ENCODE measurements at regions not wholly inside any gene's neighbourhood (a gene's known extent, or its start where the extent isn't known, plus 50 kb on each side); places are given as distances from the start of the nearest gene placed in this dataset.

DNA sequence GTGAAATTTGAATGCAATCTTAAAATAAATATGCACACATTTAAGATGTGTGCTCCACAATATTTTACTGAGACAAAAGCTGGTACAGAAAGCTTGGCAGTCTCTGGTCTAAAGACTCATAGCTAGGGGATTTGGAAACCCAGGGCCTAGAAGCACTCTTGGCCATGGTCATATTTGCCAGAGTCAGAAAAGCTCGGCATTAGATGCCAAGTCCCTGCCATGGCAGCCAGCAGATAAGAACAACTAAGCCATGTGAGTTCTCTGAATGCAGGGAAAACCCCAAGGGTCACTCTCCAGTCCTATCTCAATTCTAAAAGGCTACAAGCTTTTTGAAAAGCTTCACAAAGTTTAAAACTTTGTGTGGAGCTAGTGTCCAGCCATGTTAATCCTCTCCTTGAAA lies 119.5 kb downstream of the FAM114A2 start:
- no peaks in the 10 kb centered on the region for H3K9me3 ChIP-seq
- no peak overlapping the region for H3K27ac ChIP-seq
- H3K36me3 ChIP-seq (ENCODE audit: low read depth, missing control alignments): no peaks in the 10 kb centered on the region
- DNase-seq: peak; percentile 18
- intact Hi-C loops (cut with DNase I; ENCODE audit: low total_unique reads): no loop called here
- TF ChIP-seq, protein P1, sequence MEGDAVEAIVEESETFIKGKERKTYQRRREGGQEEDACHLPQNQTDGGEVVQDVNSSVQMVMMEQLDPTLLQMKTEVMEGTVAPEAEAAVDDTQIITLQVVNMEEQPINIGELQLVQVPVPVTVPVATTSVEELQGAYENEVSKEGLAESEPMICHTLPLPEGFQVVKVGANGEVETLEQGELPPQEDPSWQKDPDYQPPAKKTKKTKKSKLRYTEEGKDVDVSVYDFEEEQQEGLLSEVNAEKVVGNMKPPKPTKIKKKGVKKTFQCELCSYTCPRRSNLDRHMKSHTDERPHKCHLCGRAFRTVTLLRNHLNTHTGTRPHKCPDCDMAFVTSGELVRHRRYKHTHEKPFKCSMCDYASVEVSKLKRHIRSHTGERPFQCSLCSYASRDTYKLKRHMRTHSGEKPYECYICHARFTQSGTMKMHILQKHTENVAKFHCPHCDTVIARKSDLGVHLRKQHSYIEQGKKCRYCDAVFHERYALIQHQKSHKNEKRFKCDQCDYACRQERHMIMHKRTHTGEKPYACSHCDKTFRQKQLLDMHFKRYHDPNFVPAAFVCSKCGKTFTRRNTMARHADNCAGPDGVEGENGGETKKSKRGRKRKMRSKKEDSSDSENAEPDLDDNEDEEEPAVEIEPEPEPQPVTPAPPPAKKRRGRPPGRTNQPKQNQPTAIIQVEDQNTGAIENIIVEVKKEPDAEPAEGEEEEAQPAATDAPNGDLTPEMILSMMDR (IDR thresholded peaks at IDR 0.05): no peak
- TF ChIP-seq POLR2A (IDR thresholded peaks at IDR 0.05): no peak
- no peak overlapping the region for H3K4me3 ChIP-seq
- H3K27me3 ChIP-seq: no peaks in the 10 kb centered on the region
- H3K4me1 ChIP-seq: no peaks in the 10 kb centered on the region
- WGBS, 2 donors: 40 to 82% methylated on average over 1 of the region's 1 CpG

DNA sequence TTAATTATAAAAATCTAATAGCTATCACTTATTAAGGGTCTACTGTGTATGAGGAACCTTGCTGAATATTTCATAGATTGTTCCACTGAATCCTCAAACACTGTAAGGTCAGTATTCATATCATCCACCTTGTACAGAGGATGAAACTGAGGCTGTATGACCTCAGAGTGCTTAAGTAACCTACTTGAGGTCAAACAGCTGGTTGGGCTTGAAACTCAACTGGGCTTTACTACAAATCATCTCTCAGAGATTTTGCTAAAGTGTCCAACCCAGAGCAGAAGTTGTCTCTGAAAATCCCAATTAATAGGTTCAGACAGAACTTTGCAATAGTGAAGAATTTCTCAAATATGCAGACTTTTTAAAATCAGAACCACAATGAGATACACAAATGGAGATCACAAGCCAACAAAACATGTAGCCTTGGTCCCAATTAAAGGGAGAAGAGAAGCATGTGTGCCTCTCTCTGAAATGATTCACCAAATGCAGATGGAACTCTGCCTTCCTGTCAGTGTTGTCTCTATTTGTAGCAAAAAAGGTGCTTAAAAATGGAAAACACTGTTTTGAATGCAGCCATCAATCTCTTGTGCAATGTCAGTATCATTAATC lies 131.4 kb downstream of the FAM114A2 start:
- no peaks in the 10 kb centered on the region for H3K4me1 ChIP-seq
- DNase-seq: no peak
- intact Hi-C loops (cut with DNase I; ENCODE audit: low total_unique reads): no loop called here
- H3K27me3 ChIP-seq: no peaks in the 10 kb centered on the region
- H3K27ac ChIP-seq: no peak overlapping the region
- no peak for TF ChIP-seq POLR2A (IDR thresholded peaks at IDR 0.05)
- TF ChIP-seq, protein P1 (IDR thresholded peaks at IDR 0.05): no peak
- no peak overlapping the region for H3K4me3 ChIP-seq
- H3K36me3 ChIP-seq (ENCODE audit: low read depth, missing control alignments): no peaks in the 10 kb centered on the region
- H3K9me3 ChIP-seq: no peaks in the 10 kb centered on the region

DNA sequence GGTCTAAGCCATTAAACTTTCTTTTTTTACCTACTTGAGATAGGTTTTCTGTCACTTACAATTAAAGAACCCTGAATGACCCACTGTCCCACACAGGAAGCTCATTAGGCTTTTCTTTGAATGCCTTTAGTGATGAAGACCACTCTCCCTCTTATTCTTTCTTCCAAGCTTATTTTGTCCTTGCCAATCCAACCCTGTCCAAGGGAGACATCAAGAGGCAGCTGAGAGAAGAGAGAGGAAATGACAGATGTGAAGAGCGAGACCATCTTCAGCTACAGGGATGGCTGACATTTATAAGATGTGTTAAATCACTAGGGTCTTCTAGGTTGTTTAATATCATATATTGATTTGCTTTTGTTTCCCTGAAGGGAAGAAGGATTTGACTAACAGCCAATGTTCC lies 133.5 kb downstream of the FAM114A2 start:
- H3K9me3 ChIP-seq: no peaks in the 10 kb centered on the region
- H3K27ac ChIP-seq: no peak overlapping the region
- no peaks in the 10 kb centered on the region for H3K4me1 ChIP-seq
- no peak overlapping the region for H3K4me3 ChIP-seq
- no peaks in the 10 kb centered on the region for H3K36me3 ChIP-seq (ENCODE audit: low read depth, missing control alignments)
- no peak for DNase-seq
- intact Hi-C loops (cut with DNase I; ENCODE audit: low total_unique reads): no loop called here
- no peaks in the 10 kb centered on the region for H3K27me3 ChIP-seq
- WGBS, 2 donors: 93 to 95% methylated on average over 1 of the region's 1 CpG
- no peak for TF ChIP-seq POLR2A (IDR thresholded peaks at IDR 0.05)
- TF ChIP-seq, protein P1 (IDR thresholded peaks at IDR 0.05): no peak

DNA sequence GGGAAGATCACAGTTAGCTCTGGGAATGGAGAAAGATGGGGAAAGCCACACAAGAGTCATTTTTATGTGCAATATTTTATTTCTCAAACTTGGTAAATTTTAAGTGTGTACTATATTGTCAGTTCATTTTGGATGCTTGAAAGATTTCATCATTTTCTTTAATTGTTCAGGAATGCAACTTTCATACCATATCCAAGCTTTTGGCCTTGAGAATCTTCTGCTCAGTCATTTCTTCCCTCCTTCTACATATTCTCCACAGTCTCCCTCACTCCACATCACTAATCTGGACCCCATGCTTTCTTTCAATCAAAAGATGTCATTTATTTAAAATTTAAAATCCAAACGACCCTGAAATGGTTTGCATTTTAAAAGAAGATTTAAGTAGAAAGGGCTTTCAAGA lies 135.4 kb downstream of the FAM114A2 start:
- Histone ChIP-seq H3K36me3 (ENCODE audit: low read depth, missing control alignments) (no peaks in the 10 kb centered on the region), H3K27me3 (no peaks in the 10 kb centered on the region), H3K27ac (no peak overlapping the region), H3K9me3 (no peaks in the 10 kb centered on the region), H3K4me3 (no peak overlapping the region), H3K4me1 (no peaks in the 10 kb centered on the region)
- WGBS, 2 donors: 28 to 29% methylated on average over 1 of the region's 1 CpG
- intact Hi-C loops (cut with DNase I; ENCODE audit: low total_unique reads): no loop called here
- DNase-seq: no peak
- TF ChIP-seq, protein P1 (IDR thresholded peaks at IDR 0.05): no peak
- TF ChIP-seq POLR2A (IDR thresholded peaks at IDR 0.05): no peak

DNA sequence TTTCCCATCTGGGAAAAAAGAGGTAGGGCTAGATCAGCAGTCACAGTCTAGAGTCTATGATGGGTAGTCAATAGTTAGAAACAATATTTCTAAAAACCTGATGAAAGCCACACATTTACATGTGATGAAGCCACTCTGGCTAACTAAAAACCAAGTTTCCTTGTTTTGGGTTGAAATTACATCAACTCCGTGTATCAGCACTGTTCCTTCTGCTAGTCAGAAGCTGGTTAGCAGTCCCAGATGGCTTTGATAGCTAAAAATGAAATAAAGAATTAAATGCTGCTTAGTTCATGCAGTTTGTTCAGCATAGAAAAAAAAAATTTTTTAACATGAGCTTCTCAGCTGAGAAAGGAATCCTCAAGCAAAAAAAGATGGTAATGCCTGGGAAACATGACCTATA lies 136.7 kb downstream of the FAM114A2 start:
- H3K4me3 ChIP-seq: no peak overlapping the region
- WGBS, 2 donors: 65 to 70% methylated on average over 1 of the region's 1 CpG
- DNase-seq: no peak
- no peak overlapping the region for H3K27ac ChIP-seq
- no peaks in the 10 kb centered on the region for H3K27me3 ChIP-seq
- no peaks in the 10 kb centered on the region for H3K4me1 ChIP-seq
- H3K36me3 ChIP-seq (ENCODE audit: low read depth, missing control alignments): no peaks in the 10 kb centered on the region
- TF ChIP-seq, protein P1 (IDR thresholded peaks at IDR 0.05): no peak
- TF ChIP-seq POLR2A (IDR thresholded peaks at IDR 0.05): no peak
- no peaks in the 10 kb centered on the region for H3K9me3 ChIP-seq
- intact Hi-C loops (cut with DNase I; ENCODE audit: low total_unique reads): no loop called here

Measured in testis (tissue), 2 donors.